HL-60 (cell line): ENCODE measurements at regions not wholly inside any gene's neighbourhood (a gene's known extent, or its start where the extent isn't known, plus 50 kb on each side); places are given as distances from the start of the nearest gene placed in this dataset.

Experiments
- SPI1 ChIP-seq: IDR thresholded peaks from 2 replicates; pipeline ENCODE4 v1.6.1; 2012; ENCODE audit warnings: low read depth, mild to moderate bottlenecking, borderline replicate concordance
- TF ChIP-seq, protein P1 (sequence below): IDR thresholded peaks from one replicate; pipeline ENCODE4 v1.5.1; 2011; ENCODE audit warnings: low read length, control low read depth, inconsistent platforms; ENCODE audit not compliant: insufficient read depth

DNA sequence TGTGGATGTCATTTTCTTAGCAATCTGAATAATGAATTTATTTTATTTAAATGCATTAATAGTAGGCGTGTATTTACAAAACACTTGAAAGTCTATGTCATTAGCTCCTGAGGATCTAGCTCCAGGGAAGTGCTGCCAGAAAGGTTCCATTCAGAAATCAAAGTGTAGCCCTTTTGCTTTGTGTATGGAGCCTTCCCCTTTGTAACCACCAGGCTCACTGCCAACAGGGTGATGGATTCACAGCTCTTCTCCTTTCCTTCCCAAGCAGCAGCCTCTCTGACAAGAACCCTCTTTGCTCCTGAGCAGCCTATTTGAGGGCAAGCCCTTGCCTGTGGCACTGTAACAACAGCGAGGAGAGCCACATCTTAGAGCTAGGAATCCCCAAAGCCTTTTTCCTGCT lies 286.0 kb upstream of the RASGEF1B start:
- TF ChIP-seq, protein P1, sequence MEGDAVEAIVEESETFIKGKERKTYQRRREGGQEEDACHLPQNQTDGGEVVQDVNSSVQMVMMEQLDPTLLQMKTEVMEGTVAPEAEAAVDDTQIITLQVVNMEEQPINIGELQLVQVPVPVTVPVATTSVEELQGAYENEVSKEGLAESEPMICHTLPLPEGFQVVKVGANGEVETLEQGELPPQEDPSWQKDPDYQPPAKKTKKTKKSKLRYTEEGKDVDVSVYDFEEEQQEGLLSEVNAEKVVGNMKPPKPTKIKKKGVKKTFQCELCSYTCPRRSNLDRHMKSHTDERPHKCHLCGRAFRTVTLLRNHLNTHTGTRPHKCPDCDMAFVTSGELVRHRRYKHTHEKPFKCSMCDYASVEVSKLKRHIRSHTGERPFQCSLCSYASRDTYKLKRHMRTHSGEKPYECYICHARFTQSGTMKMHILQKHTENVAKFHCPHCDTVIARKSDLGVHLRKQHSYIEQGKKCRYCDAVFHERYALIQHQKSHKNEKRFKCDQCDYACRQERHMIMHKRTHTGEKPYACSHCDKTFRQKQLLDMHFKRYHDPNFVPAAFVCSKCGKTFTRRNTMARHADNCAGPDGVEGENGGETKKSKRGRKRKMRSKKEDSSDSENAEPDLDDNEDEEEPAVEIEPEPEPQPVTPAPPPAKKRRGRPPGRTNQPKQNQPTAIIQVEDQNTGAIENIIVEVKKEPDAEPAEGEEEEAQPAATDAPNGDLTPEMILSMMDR = no peak
- TF ChIP-seq SPI1 = no peak
